ENCODE measurements at regions not wholly inside any gene's neighbourhood (a gene's known extent, or its start where the extent isn't known, plus 50 kb on each side); places are given as distances from the start of the nearest gene placed in this dataset.
A peak's percentile ranks its signal among the peaks of the same experiment; 100 is the strongest.

DNA sequence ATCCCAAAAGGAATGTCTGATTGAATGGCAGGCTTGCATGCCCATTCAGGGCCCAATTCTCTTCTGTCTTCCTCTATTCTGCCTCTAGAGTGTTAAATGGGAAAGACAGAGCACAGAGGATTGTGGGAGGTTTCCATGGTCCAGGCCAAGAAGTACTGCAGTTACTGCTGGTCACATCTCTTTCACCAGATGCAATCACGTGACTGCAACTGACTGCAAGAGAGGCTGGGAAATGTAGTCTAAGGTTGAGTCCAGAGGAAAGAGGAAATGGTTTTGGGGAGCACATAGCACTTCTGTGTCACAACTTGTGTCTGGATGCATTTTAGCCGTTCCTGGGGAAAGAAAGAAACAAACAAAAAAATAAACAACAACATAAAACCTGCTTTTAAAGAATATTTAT lies 336.4 kb upstream of the BTBD3 start:
- TF ChIP-seq, protein P1, sequence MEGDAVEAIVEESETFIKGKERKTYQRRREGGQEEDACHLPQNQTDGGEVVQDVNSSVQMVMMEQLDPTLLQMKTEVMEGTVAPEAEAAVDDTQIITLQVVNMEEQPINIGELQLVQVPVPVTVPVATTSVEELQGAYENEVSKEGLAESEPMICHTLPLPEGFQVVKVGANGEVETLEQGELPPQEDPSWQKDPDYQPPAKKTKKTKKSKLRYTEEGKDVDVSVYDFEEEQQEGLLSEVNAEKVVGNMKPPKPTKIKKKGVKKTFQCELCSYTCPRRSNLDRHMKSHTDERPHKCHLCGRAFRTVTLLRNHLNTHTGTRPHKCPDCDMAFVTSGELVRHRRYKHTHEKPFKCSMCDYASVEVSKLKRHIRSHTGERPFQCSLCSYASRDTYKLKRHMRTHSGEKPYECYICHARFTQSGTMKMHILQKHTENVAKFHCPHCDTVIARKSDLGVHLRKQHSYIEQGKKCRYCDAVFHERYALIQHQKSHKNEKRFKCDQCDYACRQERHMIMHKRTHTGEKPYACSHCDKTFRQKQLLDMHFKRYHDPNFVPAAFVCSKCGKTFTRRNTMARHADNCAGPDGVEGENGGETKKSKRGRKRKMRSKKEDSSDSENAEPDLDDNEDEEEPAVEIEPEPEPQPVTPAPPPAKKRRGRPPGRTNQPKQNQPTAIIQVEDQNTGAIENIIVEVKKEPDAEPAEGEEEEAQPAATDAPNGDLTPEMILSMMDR (IDR thresholded peaks at IDR 0.05) = no peak
- TF ChIP-seq POLR2A (IDR thresholded peaks at IDR 0.05) = no peak
- no peaks in the 10 kb centered on the region for H3K4me1 ChIP-seq
- H3K27me3 ChIP-seq = no peaks in the 10 kb centered on the region
- no peaks in the 10 kb centered on the region for H3K9me3 ChIP-seq
- ATAC-seq (no peak), DNase-seq (no peak)
- no peak overlapping the region for H3K4me3 ChIP-seq
- WGBS, 4 donors = 65 to 74% (median 68%) methylated on average over 2 of the region's 2 CpGs
- intact Hi-C loops (cut with DNase I) = no loop called here
- no peak overlapping the region for H3K27ac ChIP-seq
- no peaks in the 10 kb centered on the region for H3K36me3 ChIP-seq

DNA sequence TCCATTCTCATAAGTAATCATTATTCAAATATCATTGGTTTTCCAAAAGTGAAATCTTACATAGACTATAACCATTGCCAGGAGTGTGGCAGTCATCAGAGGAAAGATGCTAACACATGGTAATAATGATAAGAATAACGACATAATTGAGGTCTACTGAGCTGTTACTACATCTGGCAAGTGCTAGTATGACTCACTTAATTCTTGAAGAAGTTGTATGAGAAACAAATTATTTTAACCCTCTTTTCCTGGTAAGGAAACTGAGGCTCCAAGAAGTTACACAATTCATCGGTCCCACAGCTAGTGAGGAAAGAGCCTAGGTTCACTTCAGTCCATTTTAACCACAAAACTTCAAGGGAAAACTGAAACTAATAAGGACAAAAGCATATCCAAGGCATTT lies 335.6 kb upstream of the BTBD3 start:
- intact Hi-C loops (cut with DNase I) = no loop called here
- ATAC-seq = no peak
- Histone ChIP-seq H3K27ac (no peak overlapping the region), H3K9me3 (no peaks in the 10 kb centered on the region), H3K27me3 (no peaks in the 10 kb centered on the region), H3K36me3 (no peaks in the 10 kb centered on the region), H3K4me1 (no peaks in the 10 kb centered on the region), H3K4me3 (no peak overlapping the region)
- no peak for TF ChIP-seq POLR2A (IDR thresholded peaks at IDR 0.05)
- TF ChIP-seq, protein P1 (IDR thresholded peaks at IDR 0.05) = no peak
- 48 to 54% (median 49%) methylated on average over 2 of the region's 2 CpGs for WGBS, 4 donors
- DNase-seq = no peak

DNA sequence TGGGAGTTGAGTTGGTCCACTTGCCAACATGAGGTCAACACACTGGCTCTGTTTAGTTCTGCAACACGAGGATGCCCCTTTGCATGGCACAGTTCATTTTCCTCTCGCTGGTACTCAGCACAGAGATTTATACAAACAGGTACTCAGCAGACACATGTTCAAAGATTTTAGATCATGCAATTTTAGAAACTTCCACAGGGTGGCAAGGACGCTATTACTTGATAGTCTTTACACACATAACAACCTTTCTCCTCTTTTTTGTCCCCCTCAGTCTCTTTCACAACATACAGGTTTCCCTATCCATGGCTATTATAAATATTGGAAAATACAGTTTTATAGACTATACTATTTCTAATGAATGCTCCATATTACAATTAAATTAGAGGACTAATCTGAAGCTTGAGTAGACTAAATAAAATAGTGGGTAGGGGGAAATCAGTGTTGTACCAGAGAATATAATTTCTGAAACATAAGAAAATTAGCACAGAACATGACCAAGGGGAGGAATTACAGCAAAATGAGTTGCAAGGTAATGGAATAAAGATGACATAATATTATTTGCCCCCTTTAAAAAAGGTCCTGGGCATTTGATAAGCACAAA lies 331.8 kb upstream of the BTBD3 start:
- Histone ChIP-seq H3K27ac (no peak overlapping the region), H3K4me3 (no peak overlapping the region), H3K9me3 (no peaks in the 10 kb centered on the region), H3K36me3 (no peaks in the 10 kb centered on the region), H3K4me1 (no peaks in the 10 kb centered on the region), H3K27me3 (no peaks in the 10 kb centered on the region)
- WGBS, 4 donors = 34 to 49% (median 36%) methylated on average over 3 of the region's 3 CpGs
- intact Hi-C loops (cut with DNase I) = no loop called here
- no peak for TF ChIP-seq POLR2A (IDR thresholded peaks at IDR 0.05)
- TF ChIP-seq, protein P1 (IDR thresholded peaks at IDR 0.05) = peak in 4 of 12 donors; percentile 24 to 35 (median 30)
- DNase-seq (no peak), ATAC-seq (no peak)

DNA sequence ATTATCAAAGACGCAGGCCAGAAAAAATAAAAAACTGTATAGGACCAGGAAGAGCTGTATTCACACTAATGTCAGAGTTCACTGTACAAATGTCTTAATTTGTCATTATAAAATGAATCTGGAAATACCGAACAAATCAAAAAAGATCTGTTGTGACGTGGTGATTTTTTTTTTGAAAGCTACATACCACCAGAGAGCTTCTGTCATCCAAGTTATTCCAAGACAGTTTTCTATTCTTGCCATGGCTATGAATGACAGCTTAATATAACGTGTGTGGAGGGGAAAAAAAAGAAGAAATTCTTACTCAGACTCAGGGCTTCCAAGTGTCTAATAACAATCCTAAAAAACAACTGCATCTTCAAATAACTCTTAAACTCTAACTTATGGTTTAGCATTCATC lies 328.8 kb upstream of the BTBD3 start:
- ATAC-seq = no peak
- TF ChIP-seq POLR2A (IDR thresholded peaks at IDR 0.05) = no peak
- TF ChIP-seq, protein P1 (IDR thresholded peaks at IDR 0.05) = no peak
- H3K36me3 ChIP-seq = no peaks in the 10 kb centered on the region
- H3K9me3 ChIP-seq = peaks cover 0 to 14% (median 0%) of the 10 kb centered on the region in 12 donors
- no peak overlapping the region for H3K27ac ChIP-seq
- 59 to 73% (median 65%) methylated on average over 4 of the region's 4 CpGs for WGBS, 4 donors
- no peak overlapping the region for H3K4me3 ChIP-seq
- DNase-seq = no peak
- intact Hi-C loops (cut with DNase I) = no loop called here
- H3K27me3 ChIP-seq = no peaks in the 10 kb centered on the region
- no peaks in the 10 kb centered on the region for H3K4me1 ChIP-seq
